ENCODE measurements at regions not wholly inside any gene's neighbourhood (a gene's known extent, or its start where the extent isn't known, plus 50 kb on each side); places are given as distances from the start of the nearest gene placed in this dataset.

GRCh38 chr16:82229800-82230619 is 60.0 kb upstream of the MPHOSPH6 start:
- TF ChIP-seq CTCF (IDR thresholded peaks at IDR 0.05) (peak; percentile 74 to 88 (median 84)), POLR2A (IDR thresholded peaks at IDR 0.05) (no peak), POLR2AphosphoS5 (IDR thresholded peaks at IDR 0.05) (no peak)

Data from prostate gland (tissue), 2 donors.